Progenitor cell of endocrine pancreas (in vitro differentiated cells): ENCODE measurements at regions not wholly inside any gene's neighbourhood (a gene's known extent, or its start where the extent isn't known, plus 50 kb on each side); places are given as distances from the start of the nearest gene placed in this dataset.

ENCODE experiments used
- DNase-seq: peaks from one replicate; pipeline ENCODE4 v3.0.0; 2021; ENCODE audit warnings: low spot score; ENCODE audit not compliant: unreplicated experiment
- H3K27ac Mint-ChIP-seq: 2 replicates; pipeline ENCODE4 v1.8.0; 2021; ENCODE audit warnings: mild to moderate bottlenecking, moderate library complexity, mixed read lengths
- H3K27me3 Mint-ChIP-seq: 2 replicates; pipeline ENCODE4 v1.8.0; 2021; ENCODE audit warnings: mixed read lengths
- H3K36me3 Mint-ChIP-seq: 2 replicates; pipeline ENCODE4 v1.8.0; 2022; ENCODE audit warnings: mixed read lengths; ENCODE audit not compliant: insufficient read depth
- H3K4me1 Mint-ChIP-seq: 2 replicates; pipeline ENCODE4 v1.8.0; 2021; ENCODE audit warnings: low read depth, mixed read lengths
- H3K4me3 Mint-ChIP-seq: 2 replicates; pipeline ENCODE4 v1.8.0; 2021; ENCODE audit warnings: low read depth, mild to moderate bottlenecking, moderate library complexity, mixed read lengths
- H3K9me3 Mint-ChIP-seq: 2 replicates; pipeline ENCODE4 v1.8.0; 2021; ENCODE audit warnings: low read depth, mixed read lengths
- CTCF ChIP-seq: fragments of 200-600 bp; sonication (generic); IDR thresholded peaks from one replicate; pipeline ENCODE4 v1.5.0; 2021; ENCODE audit warnings: antibody characterized with exemption, mild to moderate bottlenecking; ENCODE audit not compliant: unreplicated experiment

DNA sequence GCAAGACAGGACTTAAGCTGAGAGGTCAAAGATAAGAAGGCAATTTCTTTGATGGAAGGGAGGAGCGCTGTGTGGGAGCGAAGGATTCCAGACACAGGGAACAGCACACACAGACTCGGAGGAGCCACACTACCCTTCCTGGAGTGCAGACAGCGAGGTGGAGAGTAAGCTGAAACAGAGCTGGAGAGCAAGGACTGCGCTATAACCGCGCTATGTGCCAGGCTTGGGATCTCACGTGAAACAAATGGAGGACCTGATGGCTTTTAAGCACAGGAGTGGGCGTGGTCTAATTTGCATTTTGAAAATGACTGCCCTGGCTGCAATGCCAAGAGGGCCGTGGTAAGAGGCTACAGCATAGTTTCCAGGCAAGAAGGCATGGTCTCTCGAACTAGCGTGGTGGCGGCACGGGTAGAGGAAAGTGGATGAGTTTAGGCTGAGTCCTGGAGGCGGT, 113.9 kb upstream of the SORBS2 start:
- Mint-ChIP-seq H3K4me1 (peaks cover 10% of the 10 kb centered on the region), H3K36me3 (peaks cover 1% of the 10 kb centered on the region), H3K27ac (no peak overlapping the region), H3K27me3 (peaks cover 8% of the 10 kb centered on the region), H3K9me3 (peaks cover 8% of the 10 kb centered on the region), H3K4me3 (no peak overlapping the region)
- DNase-seq, result no peak
- no peak for TF ChIP-seq CTCF

GRCh38 chr4:185931375-185931774, 119.4 kb upstream of the SORBS2 start:
- no peaks in the 10 kb centered on the region for H3K4me1 Mint-ChIP-seq

GRCh38 chr4:185931986-185932385, 120.0 kb upstream of the SORBS2 start:
- H3K27me3 Mint-ChIP-seq, result peaks cover 10% of the 10 kb centered on the region
- no peaks in the 10 kb centered on the region for H3K9me3 Mint-ChIP-seq
- no peak for DNase-seq
- no peak for TF ChIP-seq CTCF
- H3K4me1 Mint-ChIP-seq, result no peaks in the 10 kb centered on the region
- no peak overlapping the region for H3K27ac Mint-ChIP-seq
- H3K4me3 Mint-ChIP-seq, result no peak overlapping the region
- no peaks in the 10 kb centered on the region for H3K36me3 Mint-ChIP-seq

More at GRCh38 chr4:185931375-185931774, 119.4 kb upstream of the SORBS2 start:
- Mint-ChIP-seq H3K27me3 (peaks cover 5% of the 10 kb centered on the region), H3K27ac (no peak overlapping the region), H3K36me3 (no peaks in the 10 kb centered on the region), H3K9me3 (no peaks in the 10 kb centered on the region), H3K4me3 (no peak overlapping the region)
- DNase-seq, result no peak
- no peak for TF ChIP-seq CTCF

GRCh38 chr4:185932491-185932890, 120.5 kb upstream of the SORBS2 start:
- no peak for DNase-seq
- no peak for TF ChIP-seq CTCF
- Mint-ChIP-seq H3K36me3 (no peaks in the 10 kb centered on the region), H3K27ac (no peak overlapping the region), H3K9me3 (no peaks in the 10 kb centered on the region), H3K4me3 (no peak overlapping the region), H3K4me1 (no peaks in the 10 kb centered on the region), H3K27me3 (peaks cover 11% of the 10 kb centered on the region)

- Mint-ChIP-seq H3K4me1 (no peaks in the 10 kb centered on the region), H3K27ac (no peak overlapping the region), H3K27me3 (peaks cover 11% of the 10 kb centered on the region), H3K9me3 (no peaks in the 10 kb centered on the region), H3K4me3 (no peak overlapping the region), H3K36me3 (no peaks in the 10 kb centered on the region)
- no peak for TF ChIP-seq CTCF
- no peak for DNase-seq
Observed at GRCh38 chr4:185933078-185933581, 121.1 kb upstream of the SORBS2 start.
